ENCODE measurements at regions not wholly inside any gene's neighbourhood (a gene's known extent, or its start where the extent isn't known, plus 50 kb on each side); places are given as distances from the start of the nearest gene placed in this dataset.
"Not testable (repeated sequence)": the region's sequence is repeated elsewhere in the genome, so short reads cannot be mapped to it uniquely, and the experiment has no call there.

GRCh38 chr10:38321393-38321792 lies 227.3 kb downstream of the ZNF37A start:
- not testable (repeated sequence) for H3K4me3 Mint-ChIP-seq

GRCh38 chr10:38330306-38330705 lies 236.2 kb downstream of the ZNF37A start:
- H3K9me3 Mint-ChIP-seq, H3K36me3 Mint-ChIP-seq, CTCF ChIA-PET, H3K4me1 Mint-ChIP-seq, H3K27ac Mint-ChIP-seq, H3K4me3 Mint-ChIP-seq, DNase-seq, H3K27me3 Mint-ChIP-seq: not testable (repeated sequence)

More at GRCh38 chr10:38321393-38321792, 227.3 kb downstream of the ZNF37A start:
- H3K27me3 Mint-ChIP-seq, CTCF ChIA-PET, DNase-seq, H3K27ac Mint-ChIP-seq, H3K4me1 Mint-ChIP-seq, H3K36me3 Mint-ChIP-seq, H3K9me3 Mint-ChIP-seq: not testable (repeated sequence)

- CTCF ChIA-PET, DNase-seq, H3K27me3 Mint-ChIP-seq, H3K27ac Mint-ChIP-seq, H3K4me1 Mint-ChIP-seq, H3K9me3 Mint-ChIP-seq, H3K4me3 Mint-ChIP-seq, H3K36me3 Mint-ChIP-seq: not testable (repeated sequence)
Measured at GRCh38 chr10:38331106-38331505, 237.0 kb downstream of the ZNF37A start.

- H3K27ac Mint-ChIP-seq, H3K27me3 Mint-ChIP-seq, DNase-seq, H3K4me3 Mint-ChIP-seq, CTCF ChIA-PET, H3K9me3 Mint-ChIP-seq, H3K36me3 Mint-ChIP-seq, H3K4me1 Mint-ChIP-seq: not testable (repeated sequence)
Measured at GRCh38 chr10:38333699-38334098, 239.6 kb downstream of the ZNF37A start.

- H3K4me1 Mint-ChIP-seq, CTCF ChIA-PET, H3K36me3 Mint-ChIP-seq, H3K4me3 Mint-ChIP-seq, H3K27me3 Mint-ChIP-seq, H3K9me3 Mint-ChIP-seq, DNase-seq, H3K27ac Mint-ChIP-seq: not testable (repeated sequence)
Measured at GRCh38 chr10:38350645-38351044, 256.5 kb downstream of the ZNF37A start.

- H3K9me3 Mint-ChIP-seq, H3K27ac Mint-ChIP-seq, H3K36me3 Mint-ChIP-seq, H3K27me3 Mint-ChIP-seq, DNase-seq, H3K4me3 Mint-ChIP-seq, CTCF ChIA-PET: not testable (repeated sequence)
- peaks cover 13% of the 10 kb centered on the region for H3K4me1 Mint-ChIP-seq
Measured at GRCh38 chr10:38354410-38354809, 260.3 kb downstream of the ZNF37A start.

GRCh38 chr10:38355911-38356526 lies 261.9 kb downstream of the ZNF37A start:
- H3K9me3 Mint-ChIP-seq, H3K36me3 Mint-ChIP-seq, CTCF ChIA-PET, H3K27me3 Mint-ChIP-seq: not testable (repeated sequence)
- Mint-ChIP-seq H3K4me3 (peak overlapping the region; percentile 91), H3K27ac (peak overlapping the region; percentile 98), H3K4me1 (peaks cover 13% of the 10 kb centered on the region)
- DNase-seq = peak; percentile 91

GRCh38 chr10:38356527-38356926 lies 262.4 kb downstream of the ZNF37A start:
- DNase-seq, H3K27me3 Mint-ChIP-seq, CTCF ChIA-PET, H3K9me3 Mint-ChIP-seq: not testable (repeated sequence)
- Mint-ChIP-seq H3K36me3 (peaks cover 12% of the 10 kb centered on the region), H3K4me1 (peaks cover 13% of the 10 kb centered on the region), H3K4me3 (peak overlapping the region; percentile 91), H3K27ac (peak overlapping the region; percentile 98)

GRCh38 chr10:38362514-38362913 lies 268.4 kb downstream of the ZNF37A start:
- H3K27me3 Mint-ChIP-seq, CTCF ChIA-PET, DNase-seq, H3K27ac Mint-ChIP-seq, H3K9me3 Mint-ChIP-seq, H3K4me3 Mint-ChIP-seq: not testable (repeated sequence)
- Mint-ChIP-seq H3K4me1 (peaks cover 15% of the 10 kb centered on the region), H3K36me3 (peaks cover 47% of the 10 kb centered on the region)

GRCh38 chr10:38364073-38364472 lies 269.9 kb downstream of the ZNF37A start:
- CTCF ChIA-PET = not testable (repeated sequence)
- peak overlapping the region; percentile 71 for H3K27ac Mint-ChIP-seq

GRCh38 chr10:38365917-38366316 lies 271.8 kb downstream of the ZNF37A start:
- not testable (repeated sequence) for H3K27ac Mint-ChIP-seq, H3K4me1 Mint-ChIP-seq, H3K27me3 Mint-ChIP-seq, H3K4me3 Mint-ChIP-seq, H3K9me3 Mint-ChIP-seq
- CTCF ChIA-PET = interaction anchor here (0.6 to 0.9 kb wide), 2 partner anchors 389 to 392 kb away, joined by 3 read pairs; no protein-coding TSS in a partner anchor
- peak; percentile 50 for DNase-seq
- peaks cover 47% of the 10 kb centered on the region for H3K36me3 Mint-ChIP-seq

More at GRCh38 chr10:38364073-38364472, 269.9 kb downstream of the ZNF37A start:
- not testable (repeated sequence) for H3K9me3 Mint-ChIP-seq, H3K4me3 Mint-ChIP-seq, H3K4me1 Mint-ChIP-seq, H3K27me3 Mint-ChIP-seq, DNase-seq
- peaks cover 46% of the 10 kb centered on the region for H3K36me3 Mint-ChIP-seq

GRCh38 chr10:38383800-38384199 lies 289.7 kb downstream of the ZNF37A start:
- H3K9me3 Mint-ChIP-seq, H3K36me3 Mint-ChIP-seq, H3K4me1 Mint-ChIP-seq, H3K27ac Mint-ChIP-seq, H3K4me3 Mint-ChIP-seq, DNase-seq, H3K27me3 Mint-ChIP-seq, CTCF ChIA-PET: not testable (repeated sequence)

- H3K36me3 Mint-ChIP-seq, H3K9me3 Mint-ChIP-seq, H3K4me1 Mint-ChIP-seq, CTCF ChIA-PET, H3K27ac Mint-ChIP-seq, DNase-seq, H3K27me3 Mint-ChIP-seq, H3K4me3 Mint-ChIP-seq: not testable (repeated sequence)
Measured at GRCh38 chr10:38386869-38387268, 292.7 kb downstream of the ZNF37A start.

GRCh38 chr10:38390725-38391124 lies 296.6 kb downstream of the ZNF37A start:
- peak overlapping the region; percentile 58 for H3K27ac Mint-ChIP-seq
- H3K36me3 Mint-ChIP-seq, CTCF ChIA-PET, H3K4me3 Mint-ChIP-seq, H3K4me1 Mint-ChIP-seq, H3K9me3 Mint-ChIP-seq, H3K27me3 Mint-ChIP-seq: not testable (repeated sequence)
- DNase-seq = peak; percentile 56

GRCh38 chr10:38395465-38395864 lies 301.3 kb downstream of the ZNF37A start:
- not testable (repeated sequence) for H3K4me3 Mint-ChIP-seq

More at GRCh38 chr10:38395465-38395864, 301.3 kb downstream of the ZNF37A start:
- H3K27ac Mint-ChIP-seq, H3K36me3 Mint-ChIP-seq, DNase-seq, H3K27me3 Mint-ChIP-seq, CTCF ChIA-PET, H3K9me3 Mint-ChIP-seq, H3K4me1 Mint-ChIP-seq: not testable (repeated sequence)
